Stromal cell of bone marrow (primary cell): ENCODE measurements at regions not wholly inside any gene's neighbourhood (a gene's known extent, or its start where the extent isn't known, plus 50 kb on each side); places are given as distances from the start of the nearest gene placed in this dataset.
"Not testable (repeated sequence)": the region's sequence is repeated elsewhere in the genome, so short reads cannot be mapped to it uniquely, and the experiment has no call there.

ENCODE experiments used
- DNase-seq: peaks from one replicate; pipeline ENCODE4 v3.0.0-alpha.2; 2012; ENCODE audit warnings: low read depth

DNA sequence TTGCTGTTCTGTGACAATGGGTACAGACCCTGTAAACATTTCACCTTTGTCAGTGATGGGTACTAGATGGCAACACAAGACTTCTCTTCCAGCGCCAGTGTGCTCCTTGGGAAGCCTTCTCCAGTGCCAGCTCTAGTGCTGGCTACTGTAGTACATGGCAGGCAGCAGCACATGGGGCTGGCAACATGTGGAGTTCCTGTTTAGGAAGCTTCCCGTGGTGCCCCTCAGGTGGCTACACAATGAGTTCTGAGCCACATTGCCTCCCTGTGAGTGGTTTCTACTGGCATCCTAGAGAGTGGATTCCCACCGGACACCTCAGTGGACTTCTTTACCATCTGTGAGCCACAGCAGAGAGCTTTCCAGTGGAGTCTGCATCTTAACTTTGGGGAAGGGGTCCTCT, 302.1 kb downstream of the CYRIA start:
- no peak for DNase-seq

DNA sequence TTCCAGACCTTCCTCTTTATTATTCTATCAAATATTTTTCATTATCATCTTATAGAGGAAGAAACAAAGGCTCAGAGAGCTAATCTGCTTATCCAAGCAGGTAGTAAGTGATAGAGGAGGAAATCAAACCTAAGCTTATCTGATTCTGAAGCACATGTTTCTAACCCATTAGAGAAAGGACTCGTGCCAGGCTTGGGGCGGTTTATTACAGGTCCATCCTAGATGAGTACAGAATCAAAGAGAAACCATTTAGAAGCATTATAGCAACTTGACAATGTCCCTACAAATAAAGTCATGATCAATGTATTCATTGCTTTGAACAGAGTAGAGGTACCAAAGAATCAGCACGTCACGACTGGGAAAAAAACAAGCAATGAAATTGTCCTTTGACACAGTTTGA, 303.0 kb downstream of the CYRIA start:
- no peak for DNase-seq

DNA sequence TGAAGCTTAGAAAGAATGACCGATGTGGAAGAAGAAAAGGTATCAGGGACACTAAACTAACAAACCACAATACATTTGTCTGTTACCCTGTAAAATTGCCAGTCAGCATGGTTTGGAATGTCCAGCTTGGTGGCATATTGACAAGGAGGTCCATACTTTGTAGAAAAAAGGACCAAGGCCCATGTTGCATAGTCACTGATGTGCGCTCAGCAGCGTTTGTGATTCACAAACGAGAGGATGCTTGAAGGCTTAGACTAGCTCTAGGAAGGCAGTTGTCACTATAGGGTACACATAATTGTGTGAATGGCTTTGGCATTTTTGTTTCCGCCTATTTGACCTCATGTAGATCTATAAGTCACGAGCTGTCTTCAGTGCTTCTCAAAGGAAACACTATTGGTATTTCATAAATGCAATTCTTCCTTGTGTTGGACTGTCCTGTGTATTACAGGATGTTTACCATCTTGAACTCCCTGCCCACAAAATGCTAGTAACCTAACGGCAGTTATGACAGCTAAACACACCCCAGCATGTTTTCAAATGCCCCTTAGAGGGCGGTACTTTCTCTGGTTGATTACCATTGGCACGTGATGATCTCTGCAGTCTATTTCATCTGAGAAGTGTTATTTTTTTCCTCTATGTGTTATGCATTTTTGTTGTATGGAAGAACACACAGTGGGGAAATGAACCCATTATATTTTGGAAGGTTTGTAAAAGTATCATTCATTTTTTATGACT, 304.2 kb downstream of the CYRIA start:
- DNase-seq = no peak

- no peak for DNase-seq
Observed at GRCh38 chr2:16359961-16360360, 305.7 kb downstream of the CYRIA start.

DNA sequence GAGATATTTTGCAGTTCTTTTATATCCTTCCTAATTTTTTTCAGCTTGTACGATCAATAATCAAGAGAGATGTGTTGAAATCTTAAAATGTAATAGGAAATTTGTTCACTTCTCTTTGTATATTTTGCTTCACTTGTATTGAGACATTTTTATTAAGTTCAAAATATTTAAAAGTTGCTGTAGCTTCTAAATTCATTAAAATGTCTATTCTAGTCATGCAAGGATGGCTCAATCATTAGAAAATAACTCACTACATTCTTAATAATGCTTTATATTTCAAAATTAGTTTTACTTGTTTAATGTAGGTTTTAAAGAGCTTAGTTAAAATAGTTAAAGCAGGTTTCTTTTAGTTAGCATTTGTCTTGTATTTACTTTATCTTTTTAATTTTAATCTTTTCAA, 308.4 kb downstream of the CYRIA start:
- DNase-seq = no peak

- DNase-seq = no peak
Observed at GRCh38 chr2:16351541-16351940, 314.1 kb downstream of the CYRIA start.

DNA sequence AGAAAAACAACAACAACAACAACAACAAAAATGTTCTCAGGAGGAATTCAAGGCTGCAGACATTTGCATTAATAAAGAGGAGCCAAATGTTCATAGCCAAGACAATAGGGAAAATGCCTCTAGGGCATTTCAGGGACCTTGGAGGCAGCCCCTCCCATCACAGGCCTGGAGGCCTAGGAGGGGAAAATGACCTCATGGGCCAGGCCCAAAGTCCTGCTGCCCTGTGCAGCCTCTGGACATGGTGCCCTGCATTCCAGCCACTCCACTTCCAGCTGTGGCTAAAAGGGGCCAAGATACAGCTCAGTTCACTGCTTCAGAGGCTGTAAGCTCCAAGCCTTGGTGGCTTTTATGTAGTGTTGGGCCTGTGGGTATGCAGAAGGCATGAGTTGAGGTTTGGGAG, 314.5 kb downstream of the CYRIA start:
- DNase-seq = no peak

GRCh38 chr2:16350211-16350610, 315.4 kb downstream of the CYRIA start:
- DNase-seq = no peak

DNA sequence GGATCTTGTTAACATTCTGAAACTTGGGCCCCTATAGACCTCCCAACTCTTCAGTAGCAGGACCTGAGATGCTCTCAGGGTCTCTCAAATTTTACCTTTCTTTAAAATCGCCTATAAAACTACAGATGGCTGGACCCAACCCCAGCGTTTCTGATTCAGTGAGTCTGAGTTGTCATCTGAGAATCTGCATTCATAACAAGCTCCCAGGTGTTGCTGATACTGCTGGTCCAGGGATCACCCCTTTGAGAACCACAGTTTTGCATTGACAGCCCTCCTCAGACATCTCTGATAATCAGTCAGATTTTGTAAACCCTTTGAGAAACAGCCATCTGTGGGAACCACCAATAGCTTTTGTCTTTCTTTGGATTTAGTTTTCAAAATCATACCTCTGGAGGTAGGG, 315.8 kb downstream of the CYRIA start:
- DNase-seq = no peak

DNA sequence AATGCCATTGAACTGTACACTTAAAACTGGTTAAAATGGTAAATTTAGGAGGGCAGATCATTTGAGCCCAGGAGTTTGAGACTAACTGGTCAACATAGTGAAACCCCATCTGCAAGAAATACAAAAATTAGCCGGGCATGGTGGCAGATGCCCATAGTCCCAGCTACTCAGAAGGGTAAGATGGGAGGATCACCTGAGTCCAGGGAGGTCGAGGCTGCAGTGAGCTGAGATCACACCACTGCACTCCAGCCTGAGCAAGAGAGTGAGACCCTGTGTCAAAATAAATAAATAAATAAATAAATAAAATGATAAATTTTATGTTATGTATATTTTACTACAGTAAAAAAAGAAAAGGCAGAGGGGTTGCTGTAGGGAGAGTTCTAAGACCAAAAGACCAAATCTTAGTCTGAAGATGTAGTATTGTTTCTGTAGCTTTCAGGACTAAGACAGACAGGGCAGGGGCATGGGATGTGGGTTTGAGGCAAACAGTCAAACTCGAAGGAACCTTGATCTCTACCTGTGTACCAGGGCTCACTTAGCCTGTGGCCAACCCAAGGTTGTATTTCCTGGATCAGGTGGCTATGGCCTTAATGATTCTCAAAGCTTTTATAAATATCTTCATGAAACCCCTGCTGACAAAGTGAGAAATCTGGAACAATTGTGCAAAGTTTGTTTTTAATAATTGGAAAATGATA, 316.7 kb downstream of the CYRIA start:
- DNase-seq = no peak

- no peak for DNase-seq
Observed at GRCh38 chr2:16346671-16347070, 319.0 kb downstream of the CYRIA start.

DNA sequence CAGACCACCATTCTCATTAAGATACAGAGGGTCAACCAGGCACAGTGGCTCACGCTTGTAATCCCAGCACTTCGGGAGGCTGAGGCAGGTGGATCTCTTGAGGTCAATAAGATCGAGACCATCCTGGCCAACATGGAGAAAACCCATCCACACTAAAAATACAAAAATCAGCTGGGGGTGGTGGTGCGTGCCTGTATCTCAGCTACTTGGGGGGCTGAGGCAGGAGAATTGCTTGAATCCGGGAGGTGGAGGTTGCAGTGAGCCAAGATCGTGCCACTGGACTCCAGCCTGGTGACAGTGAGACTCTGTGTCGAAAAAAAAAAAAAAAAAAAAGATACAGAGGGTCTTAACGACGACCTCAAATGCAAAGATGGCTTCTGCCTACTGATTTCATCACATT, 320.4 kb downstream of the CYRIA start:
- DNase-seq = not testable (repeated sequence)

GRCh38 chr2:16339206-16339605, 326.4 kb downstream of the CYRIA start:
- no peak for DNase-seq

- no peak for DNase-seq
Observed at GRCh38 chr2:16338026-16338425, 327.6 kb downstream of the CYRIA start.

- DNase-seq = no peak
Observed at GRCh38 chr2:16336916-16337315, 328.7 kb downstream of the CYRIA start.

DNA sequence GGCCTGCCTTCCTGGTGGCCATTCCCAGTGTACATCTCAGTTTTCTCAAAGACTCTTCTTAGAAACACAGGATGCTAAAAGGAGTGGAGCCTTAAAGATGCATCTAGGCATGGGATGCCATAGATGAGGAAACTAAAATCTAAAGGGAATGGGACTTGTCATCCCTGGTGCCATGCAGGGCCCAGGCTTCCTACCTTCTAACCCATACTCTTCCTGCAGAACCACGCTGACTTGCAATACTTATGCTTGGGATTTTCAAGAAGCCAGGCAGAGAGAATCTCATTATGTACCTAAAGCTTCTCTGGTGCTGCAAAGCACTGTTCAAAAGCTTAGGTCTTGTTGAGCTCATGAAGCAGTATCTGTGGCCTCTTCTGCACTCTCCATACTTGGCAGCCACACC, 329.1 kb downstream of the CYRIA start:
- DNase-seq = no peak

GRCh38 chr2:16335947-16336346, 329.7 kb downstream of the CYRIA start:
- DNase-seq = no peak

DNA sequence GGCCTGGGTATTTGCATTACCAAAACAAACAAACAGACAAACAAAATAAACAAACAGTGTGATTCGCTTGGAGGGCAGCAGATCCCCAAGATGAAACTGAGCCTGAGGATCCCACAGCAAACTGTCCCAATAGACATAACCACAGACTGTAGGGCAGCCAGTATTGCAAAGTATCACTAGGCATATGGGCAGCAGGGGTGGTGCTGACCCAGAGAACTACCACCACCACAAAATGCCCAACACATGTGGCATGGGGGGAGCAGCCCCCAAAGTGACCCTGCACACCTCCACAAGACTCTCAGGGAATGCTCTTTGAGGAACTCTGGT, 330.1 kb downstream of the CYRIA start:
- DNase-seq = no peak

- no peak for DNase-seq
Observed at GRCh38 chr2:16334886-16335603, 330.6 kb downstream of the CYRIA start.

DNA sequence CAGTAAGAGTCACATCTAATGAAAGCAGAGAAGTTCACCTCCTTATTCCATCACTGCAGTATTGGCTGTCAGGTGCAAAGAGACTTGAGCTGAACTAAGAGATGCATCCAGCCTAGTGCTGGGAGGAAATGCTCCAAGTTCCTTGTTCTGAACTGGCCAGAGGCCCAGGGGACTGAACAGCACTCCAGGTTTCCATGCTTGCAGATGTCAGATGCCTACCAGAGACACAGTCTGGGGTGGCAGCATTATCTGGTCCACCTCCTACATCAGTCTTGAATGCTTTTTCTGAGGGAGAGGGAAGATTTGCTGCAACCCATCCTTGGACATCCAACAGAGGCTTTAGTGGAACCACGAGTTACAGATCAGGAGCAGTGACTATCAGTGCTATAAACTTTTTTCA, 331.3 kb downstream of the CYRIA start:
- no peak for DNase-seq

DNA sequence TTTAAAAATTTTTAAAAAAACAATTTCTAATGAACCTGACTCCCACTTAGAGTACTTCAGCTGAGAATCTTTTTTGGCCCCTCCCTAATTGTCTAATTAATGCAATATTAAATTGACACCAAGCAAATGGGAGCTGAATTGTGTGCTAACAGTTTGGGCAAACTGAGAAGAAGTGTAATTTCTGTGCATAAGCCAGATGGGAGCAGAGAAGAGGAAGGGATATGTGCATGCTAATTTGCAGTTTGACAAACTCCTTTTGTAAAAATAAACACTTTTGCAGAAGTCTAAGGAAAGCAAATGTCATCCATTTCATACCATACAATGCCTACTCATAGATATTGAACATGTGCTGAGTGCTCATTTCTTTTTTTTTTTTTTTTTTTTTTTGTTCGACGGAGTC, 332.0 kb downstream of the CYRIA start:
- no peak for DNase-seq

DNA sequence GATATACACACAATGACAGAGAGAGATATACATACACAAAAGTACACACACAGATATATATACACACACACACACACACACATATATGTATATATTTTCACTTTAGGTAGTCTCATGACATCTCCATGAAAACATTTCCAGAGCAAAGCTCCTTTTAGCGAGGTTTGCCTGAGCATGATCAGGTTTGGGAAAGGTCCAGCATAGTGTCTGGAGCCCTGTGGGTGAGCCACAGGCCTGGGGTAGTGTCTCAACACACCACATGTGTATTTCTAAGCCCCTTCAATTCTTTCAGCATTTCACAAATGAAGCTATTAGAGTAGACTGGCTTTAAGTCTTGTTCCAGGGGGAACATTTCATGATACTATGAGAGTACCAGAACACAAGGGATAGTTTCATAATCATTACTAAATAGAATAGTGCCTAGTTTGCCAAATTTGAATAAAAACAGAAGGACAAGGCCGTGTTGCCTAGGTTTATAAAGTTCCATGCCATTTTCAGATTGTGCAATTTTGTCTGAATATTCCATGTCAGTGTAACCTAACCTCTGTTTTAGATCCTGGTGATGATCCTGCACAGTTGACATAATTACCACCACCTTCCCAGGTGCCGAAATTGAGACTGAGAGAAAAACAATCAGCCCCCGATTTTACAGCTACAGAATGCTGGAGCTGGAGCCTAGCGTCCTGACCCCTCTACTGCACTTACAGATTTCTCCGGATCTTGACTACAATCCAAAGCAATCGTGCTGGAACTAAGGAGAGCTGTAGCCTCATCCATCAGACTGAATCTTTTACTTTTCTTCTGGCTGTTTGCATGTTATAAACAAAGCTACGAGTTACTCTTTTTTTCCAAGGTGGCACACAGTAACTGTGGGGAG, 332.7 kb downstream of the CYRIA start:
- DNase-seq = no peak
